GM21576 (cell line): ENCODE measurements at regions not wholly inside any gene's neighbourhood (a gene's known extent, or its start where the extent isn't known, plus 50 kb on each side); places are given as distances from the start of the nearest gene placed in this dataset.

Experiments used
- ATAC-seq: cut with Tn5 transposase; IDR thresholded peaks from one replicate; pipeline ENCODE4 v1.9.1; 2021; ENCODE audit warnings: mild to moderate bottlenecking, moderate library complexity; ENCODE audit not compliant: unreplicated experiment

GRCh38 chr15:36325206-36325605, 254.2 kb upstream of the CDIN1 start:
- no peak for ATAC-seq

GRCh38 chr15:36329592-36329991, 249.8 kb upstream of the CDIN1 start:
- ATAC-seq: no peak

- no peak for ATAC-seq
These were observed 248.8 kb upstream of the CDIN1 start for GRCh38 chr15:36330598-36330997.

- no peak for ATAC-seq
These were observed 247.7 kb upstream of the CDIN1 start for GRCh38 chr15:36331531-36332275.

GRCh38 chr15:36332301-36332700, 247.1 kb upstream of the CDIN1 start:
- ATAC-seq: no peak

GRCh38 chr15:36332896-36333295, 246.5 kb upstream of the CDIN1 start:
- no peak for ATAC-seq

GRCh38 chr15:36334059-36334458, 245.4 kb upstream of the CDIN1 start:
- no peak for ATAC-seq

GRCh38 chr15:36335224-36335623, 244.2 kb upstream of the CDIN1 start:
- ATAC-seq: no peak

- no peak for ATAC-seq
These were observed 243.8 kb upstream of the CDIN1 start for GRCh38 chr15:36335659-36336058.

GRCh38 chr15:36344887-36345286, 234.5 kb upstream of the CDIN1 start:
- no peak for ATAC-seq

GRCh38 chr15:36347272-36347858, 232.1 kb upstream of the CDIN1 start:
- ATAC-seq: no peak

- ATAC-seq: no peak
These were observed 223.0 kb upstream of the CDIN1 start for GRCh38 chr15:36356466-36356865.

GRCh38 chr15:36356978-36357601, 222.3 kb upstream of the CDIN1 start:
- ATAC-seq: no peak

GRCh38 chr15:36358094-36358493, 221.3 kb upstream of the CDIN1 start:
- no peak for ATAC-seq

- ATAC-seq: no peak
These were observed 220.9 kb upstream of the CDIN1 start for GRCh38 chr15:36358523-36358922.

- no peak for ATAC-seq
These were observed 220.1 kb upstream of the CDIN1 start for GRCh38 chr15:36359286-36359685.

- ATAC-seq: no peak
These were observed 218.0 kb upstream of the CDIN1 start for GRCh38 chr15:36361351-36361870.

- no peak for ATAC-seq
These were observed 216.9 kb upstream of the CDIN1 start for GRCh38 chr15:36362509-36362915.

- ATAC-seq: no peak
These were observed 216.1 kb upstream of the CDIN1 start for GRCh38 chr15:36363335-36363734.

- ATAC-seq: no peak
These were observed 215.0 kb upstream of the CDIN1 start for GRCh38 chr15:36364377-36364776.

GRCh38 chr15:36365963-36366362, 213.5 kb upstream of the CDIN1 start:
- no peak for ATAC-seq
